ENCODE measurements at regions not wholly inside any gene's neighbourhood (a gene's known extent, or its start where the extent isn't known, plus 50 kb on each side); places are given as distances from the start of the nearest gene placed in this dataset.

DNA sequence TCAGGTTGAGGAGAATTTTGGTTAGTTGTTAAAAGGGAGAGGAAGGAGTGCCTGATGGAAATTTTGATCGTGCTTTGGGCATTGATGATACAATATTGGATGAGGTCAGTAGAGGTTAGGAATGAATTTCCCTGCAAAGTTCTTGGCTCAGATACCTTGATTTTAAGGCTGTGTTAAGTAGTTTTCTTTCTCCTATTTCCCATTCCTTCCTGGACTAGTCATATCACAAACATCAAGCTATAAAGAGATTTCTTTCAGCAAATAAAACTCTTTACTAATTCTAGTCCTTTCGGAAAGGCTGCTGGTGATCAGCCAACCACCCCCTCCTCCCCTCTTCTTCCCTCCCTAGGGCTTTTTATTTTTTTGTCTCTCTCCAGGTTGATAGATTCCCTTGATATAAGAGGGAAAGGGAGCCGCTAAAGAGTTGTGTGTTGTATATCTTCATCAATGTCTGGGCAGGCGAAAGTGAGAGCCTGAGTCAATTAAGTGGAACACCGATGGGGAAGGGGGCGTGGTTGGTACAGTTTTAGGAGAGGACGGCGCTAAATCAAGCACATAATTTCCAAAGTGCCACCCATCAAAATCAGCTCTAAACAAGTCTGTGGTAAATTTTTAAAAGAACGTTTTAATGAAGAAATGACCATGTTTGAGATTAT, 100.1 kb upstream of the PLXNA2 start:
- TF ChIP-seq, protein P1, sequence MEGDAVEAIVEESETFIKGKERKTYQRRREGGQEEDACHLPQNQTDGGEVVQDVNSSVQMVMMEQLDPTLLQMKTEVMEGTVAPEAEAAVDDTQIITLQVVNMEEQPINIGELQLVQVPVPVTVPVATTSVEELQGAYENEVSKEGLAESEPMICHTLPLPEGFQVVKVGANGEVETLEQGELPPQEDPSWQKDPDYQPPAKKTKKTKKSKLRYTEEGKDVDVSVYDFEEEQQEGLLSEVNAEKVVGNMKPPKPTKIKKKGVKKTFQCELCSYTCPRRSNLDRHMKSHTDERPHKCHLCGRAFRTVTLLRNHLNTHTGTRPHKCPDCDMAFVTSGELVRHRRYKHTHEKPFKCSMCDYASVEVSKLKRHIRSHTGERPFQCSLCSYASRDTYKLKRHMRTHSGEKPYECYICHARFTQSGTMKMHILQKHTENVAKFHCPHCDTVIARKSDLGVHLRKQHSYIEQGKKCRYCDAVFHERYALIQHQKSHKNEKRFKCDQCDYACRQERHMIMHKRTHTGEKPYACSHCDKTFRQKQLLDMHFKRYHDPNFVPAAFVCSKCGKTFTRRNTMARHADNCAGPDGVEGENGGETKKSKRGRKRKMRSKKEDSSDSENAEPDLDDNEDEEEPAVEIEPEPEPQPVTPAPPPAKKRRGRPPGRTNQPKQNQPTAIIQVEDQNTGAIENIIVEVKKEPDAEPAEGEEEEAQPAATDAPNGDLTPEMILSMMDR (conservative IDR thresholded peaks at IDR 0.05 in 1 of 2, IDR thresholded peaks at IDR 0.05 in 1 of 2; ENCODE audit: extremely low read depth in 1 of 2, insufficient read depth in 1 of 2, low read depth in 1 of 2, low read length in 2 of 2): no peak
- no peak for TF ChIP-seq EZH2 (IDR thresholded peaks at IDR 0.05; ENCODE audit: borderline replicate concordance, low read length)
